ENCODE measurements at regions not wholly inside any gene's neighbourhood (a gene's known extent, or its start where the extent isn't known, plus 50 kb on each side); places are given as distances from the start of the nearest gene placed in this dataset.

DNA sequence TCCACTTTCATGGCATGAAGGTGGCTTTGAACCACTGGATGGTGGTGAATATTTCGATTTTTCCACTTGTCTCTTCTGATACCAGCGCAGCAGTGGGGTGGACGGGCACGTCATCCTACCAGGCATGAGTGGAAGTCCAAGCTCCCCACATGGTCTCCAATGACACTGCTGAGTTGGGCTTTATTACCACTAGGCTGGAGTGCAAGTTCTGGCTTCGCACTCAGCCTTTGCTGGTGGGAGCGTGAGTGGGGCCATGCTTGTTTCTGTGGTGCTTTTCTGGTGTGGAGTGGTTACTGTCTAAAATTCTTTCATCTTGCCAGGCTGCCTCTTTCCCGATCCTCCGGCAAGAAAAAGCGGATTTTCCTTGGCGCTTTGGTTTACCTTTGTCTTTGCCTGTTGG is 70.1 kb upstream of the SDK1 start:
- dilution Hi-C loops (cut with MboI; ENCODE audit: extremely low pct_ligation_motif_present, low sequenced_read_pairs): no loop called here
- Histone ChIP-seq H3K4me1 (ENCODE audit: control insufficient read depth, extremely low read depth, insufficient read depth, low read length) (no peaks in the 10 kb centered on the region), H4K20me1 (ENCODE audit: control insufficient read depth, extremely low read depth, insufficient read depth, low read length) (no peaks in the 10 kb centered on the region), H2AFZ (ENCODE audit: control insufficient read depth, low read length) (no peak overlapping the region), H3K79me2 (ENCODE audit: control insufficient read depth, insufficient read depth, low read length) (no peaks in the 10 kb centered on the region), H3K4me3 (ENCODE audit: control insufficient read depth in 2 of 3, extremely low read depth in 1 of 3, insufficient read depth in 2 of 3, low read depth in 1 of 3, low read length in 3 of 3) (no peak overlapping the region), H3K36me3 (ENCODE audit: control insufficient read depth in 2 of 2, extremely low read depth in 1 of 2, insufficient read depth in 2 of 2, low read length in 2 of 2) (no peaks in the 10 kb centered on the region), H3K4me2 (ENCODE audit: control insufficient read depth, extremely low read depth, insufficient read depth, low read depth, low read length) (no peak overlapping the region), H3K9me1 (ENCODE audit: control insufficient read depth, extremely low read depth, insufficient read depth, low read length) (no peaks in the 10 kb centered on the region), H3K9ac (ENCODE audit: control insufficient read depth, extremely low read depth, insufficient read depth, low read length) (no peak overlapping the region), H3K27ac (ENCODE audit: control insufficient read depth, insufficient read depth, low read length) (no peak overlapping the region), H3K9me3 (ENCODE audit: control insufficient read depth, low read depth, low read length) (no peaks in the 10 kb centered on the region), H3K27me3 (ENCODE audit: control insufficient read depth, extremely low read depth, insufficient read depth, low read length) (no peaks in the 10 kb centered on the region)
- TF ChIP-seq, protein P1, sequence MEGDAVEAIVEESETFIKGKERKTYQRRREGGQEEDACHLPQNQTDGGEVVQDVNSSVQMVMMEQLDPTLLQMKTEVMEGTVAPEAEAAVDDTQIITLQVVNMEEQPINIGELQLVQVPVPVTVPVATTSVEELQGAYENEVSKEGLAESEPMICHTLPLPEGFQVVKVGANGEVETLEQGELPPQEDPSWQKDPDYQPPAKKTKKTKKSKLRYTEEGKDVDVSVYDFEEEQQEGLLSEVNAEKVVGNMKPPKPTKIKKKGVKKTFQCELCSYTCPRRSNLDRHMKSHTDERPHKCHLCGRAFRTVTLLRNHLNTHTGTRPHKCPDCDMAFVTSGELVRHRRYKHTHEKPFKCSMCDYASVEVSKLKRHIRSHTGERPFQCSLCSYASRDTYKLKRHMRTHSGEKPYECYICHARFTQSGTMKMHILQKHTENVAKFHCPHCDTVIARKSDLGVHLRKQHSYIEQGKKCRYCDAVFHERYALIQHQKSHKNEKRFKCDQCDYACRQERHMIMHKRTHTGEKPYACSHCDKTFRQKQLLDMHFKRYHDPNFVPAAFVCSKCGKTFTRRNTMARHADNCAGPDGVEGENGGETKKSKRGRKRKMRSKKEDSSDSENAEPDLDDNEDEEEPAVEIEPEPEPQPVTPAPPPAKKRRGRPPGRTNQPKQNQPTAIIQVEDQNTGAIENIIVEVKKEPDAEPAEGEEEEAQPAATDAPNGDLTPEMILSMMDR (optimal IDR thresholded peaks at IDR 0.05 in 1 of 3, IDR thresholded peaks at IDR 0.05 in 1 of 3, conservative IDR thresholded peaks at IDR 0.05 in 1 of 3; ENCODE audit: extremely low read depth in 1 of 3, insufficient read depth in 2 of 3, low read length in 3 of 3): no peak
- TF ChIP-seq EZH2 (IDR thresholded peaks at IDR 0.05; ENCODE audit: low read length): no peak
- DNase-seq (ENCODE audit: low read depth, low spot score) (no peak), FAIRE-seq (no peak)

DNA sequence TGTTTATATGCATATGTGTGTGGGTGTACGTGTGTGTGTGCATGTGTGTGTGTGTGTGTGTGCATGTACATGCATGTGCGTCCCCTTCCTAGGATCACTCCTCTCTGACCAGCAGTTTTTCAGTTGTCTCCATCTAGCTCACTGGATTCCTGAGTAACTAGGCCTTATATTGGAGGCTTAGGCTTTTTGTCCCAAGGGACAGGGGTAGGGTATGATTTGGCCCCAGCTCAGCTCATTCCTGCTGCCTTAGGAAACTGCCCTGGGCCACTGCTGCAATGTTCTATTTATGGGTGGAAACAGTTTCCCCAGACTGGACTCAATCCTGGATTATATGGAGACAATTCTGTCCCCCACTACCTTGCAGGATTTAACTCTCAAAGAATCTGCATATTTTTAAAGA is 68.8 kb upstream of the SDK1 start:
- Histone ChIP-seq H3K79me2 (ENCODE audit: control insufficient read depth, insufficient read depth, low read length) (no peaks in the 10 kb centered on the region), H3K36me3 (ENCODE audit: control insufficient read depth in 2 of 2, extremely low read depth in 1 of 2, insufficient read depth in 2 of 2, low read length in 2 of 2) (no peaks in the 10 kb centered on the region), H2AFZ (ENCODE audit: control insufficient read depth, low read length) (no peak overlapping the region), H4K20me1 (ENCODE audit: control insufficient read depth, extremely low read depth, insufficient read depth, low read length) (no peaks in the 10 kb centered on the region), H3K4me3 (ENCODE audit: control insufficient read depth in 2 of 3, extremely low read depth in 1 of 3, insufficient read depth in 2 of 3, low read depth in 1 of 3, low read length in 3 of 3) (no peak overlapping the region), H3K9me3 (ENCODE audit: control insufficient read depth, low read depth, low read length) (no peaks in the 10 kb centered on the region), H3K4me1 (ENCODE audit: control insufficient read depth, extremely low read depth, insufficient read depth, low read length) (no peaks in the 10 kb centered on the region), H3K9ac (ENCODE audit: control insufficient read depth, extremely low read depth, insufficient read depth, low read length) (no peak overlapping the region), H3K27ac (ENCODE audit: control insufficient read depth, insufficient read depth, low read length) (no peak overlapping the region), H3K4me2 (ENCODE audit: control insufficient read depth, extremely low read depth, insufficient read depth, low read depth, low read length) (no peak overlapping the region), H3K9me1 (ENCODE audit: control insufficient read depth, extremely low read depth, insufficient read depth, low read length) (no peaks in the 10 kb centered on the region), H3K27me3 (ENCODE audit: control insufficient read depth, extremely low read depth, insufficient read depth, low read length) (no peaks in the 10 kb centered on the region)
- DNase-seq (ENCODE audit: low read depth, low spot score) (no peak), FAIRE-seq (no peak)
- no peak for TF ChIP-seq EZH2 (IDR thresholded peaks at IDR 0.05; ENCODE audit: low read length)
- TF ChIP-seq, protein P1 (optimal IDR thresholded peaks at IDR 0.05 in 1 of 3, IDR thresholded peaks at IDR 0.05 in 1 of 3, conservative IDR thresholded peaks at IDR 0.05 in 1 of 3; ENCODE audit: extremely low read depth in 1 of 3, insufficient read depth in 2 of 3, low read length in 3 of 3): no peak
- dilution Hi-C loops (cut with MboI; ENCODE audit: extremely low pct_ligation_motif_present, low sequenced_read_pairs): no loop called here

Measured in keratinocyte (primary cell).